Muscle of leg (tissue), 3 donors: ENCODE measurements at regions not wholly inside any gene's neighbourhood (a gene's known extent, or its start where the extent isn't known, plus 50 kb on each side); places are given as distances from the start of the nearest gene placed in this dataset.

Experiments
- DNase-seq: peaks from one replicate; pipeline ENCODE4 v3.0.0; 2013
- H3K27ac ChIP-seq: one replicate; pipeline ENCODE4 v1.5.1; 2013; ENCODE audit warnings: mild to moderate bottlenecking, low read length, control low read depth
- H3K27me3 ChIP-seq: one replicate; pipeline ENCODE4 v1.6.1; 2013; ENCODE audit warnings: low read length; ENCODE audit not compliant: control insufficient read depth, insufficient read depth
- H3K36me3 ChIP-seq: one replicate; pipeline ENCODE4 v1.6.1; 2013; ENCODE audit warnings: low read length; ENCODE audit not compliant: control insufficient read depth, insufficient read depth
- H3K4me1 ChIP-seq: one replicate; pipeline ENCODE4 v1.6.1; 2013; ENCODE audit warnings: low read length; ENCODE audit not compliant: control insufficient read depth, insufficient read depth
- H3K4me3 ChIP-seq: one replicate; pipeline ENCODE4 v1.5.1; 2013; ENCODE audit warnings: low read length, control low read depth
- H3K9me3 ChIP-seq: replicated peaks from 2 replicates; pipeline ENCODE4 v1.6.1; 2013; ENCODE audit warnings: low read depth, low read length; ENCODE audit not compliant: control insufficient read depth
- WGBS: methylation state at CpG from one replicate; pipeline ENCODE4 v1.1.5; 2013; ENCODE audit warnings: missing lambda C conversion rate; ENCODE audit not compliant: insufficient coverage; 5-methylcytosine and 5-hydroxymethylcytosine counted together

DNA sequence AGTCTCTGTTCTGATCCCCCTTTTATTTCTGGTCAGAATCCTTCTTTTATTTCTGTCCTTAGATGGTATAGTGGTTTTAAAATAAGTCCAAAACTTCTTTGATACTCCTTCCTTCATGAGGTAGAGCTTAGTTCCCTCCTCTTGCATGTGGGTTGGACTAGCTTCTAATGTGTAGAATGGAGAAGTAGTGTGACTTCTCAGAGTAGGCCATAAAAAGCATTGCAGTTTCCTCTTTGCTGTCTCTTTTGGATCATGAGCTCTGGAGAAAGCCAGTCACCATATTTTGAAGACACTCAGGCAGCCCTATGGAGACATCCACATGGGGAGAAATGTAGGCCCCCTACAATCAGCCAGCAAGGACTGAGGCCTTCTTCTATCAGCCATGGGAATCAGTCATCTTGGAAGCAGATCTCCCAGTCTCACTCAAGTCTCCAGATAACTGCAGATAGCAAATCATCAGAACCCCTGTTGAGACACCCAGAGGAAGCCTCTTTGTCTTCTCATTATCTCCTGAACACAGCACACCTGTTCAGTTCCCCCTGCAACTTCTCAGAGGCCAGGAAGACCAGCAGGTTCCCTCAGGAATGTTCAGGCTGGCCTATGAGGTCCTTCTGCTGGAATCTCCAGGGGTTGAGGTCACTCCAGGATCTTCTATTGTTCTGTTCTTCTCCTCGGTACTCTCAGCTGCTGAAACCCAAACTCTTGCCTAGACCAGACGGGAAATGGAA is 511.9 kb upstream of the ZMIZ1 start:
- no peaks in the 10 kb centered on the region for H3K9me3 ChIP-seq
- no peak overlapping the region for H3K27ac ChIP-seq
- H3K4me1 ChIP-seq = peaks cover 28% of the 10 kb centered on the region
- peaks cover 4% of the 10 kb centered on the region for H3K27me3 ChIP-seq
- 100% methylated on average over 2 of the region's 2 CpGs for WGBS
- DNase-seq = peak; percentile 47
- no peaks in the 10 kb centered on the region for H3K36me3 ChIP-seq
- no peak overlapping the region for H3K4me3 ChIP-seq

DNA sequence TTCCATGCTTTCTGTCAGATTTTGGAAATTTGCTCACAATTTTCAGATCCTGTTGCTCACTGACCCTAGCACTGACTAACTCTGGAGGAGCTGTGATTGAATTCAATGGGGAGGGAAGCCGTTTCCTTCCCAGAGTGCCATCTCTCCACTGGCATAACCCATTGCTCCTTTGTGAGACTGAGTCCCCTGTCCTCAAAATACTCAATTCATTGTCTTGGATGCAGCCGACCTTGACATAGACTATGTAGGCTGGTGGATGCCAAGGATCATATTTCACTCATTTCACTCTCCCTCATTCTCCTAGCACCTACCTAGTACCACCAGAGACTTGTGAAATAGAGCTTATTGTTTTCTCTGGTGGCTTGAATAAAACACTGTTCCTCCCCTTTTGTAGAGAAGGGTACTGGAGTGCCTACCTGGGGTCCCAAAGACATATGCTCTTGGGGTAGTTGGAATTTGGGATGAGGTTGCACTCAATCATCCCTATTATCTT is 511.3 kb upstream of the ZMIZ1 start:
- no peak overlapping the region for H3K27ac ChIP-seq
- no peak overlapping the region for H3K4me3 ChIP-seq
- H3K4me1 ChIP-seq = peaks cover 22% of the 10 kb centered on the region
- DNase-seq = no peak
- H3K27me3 ChIP-seq = peaks cover 4% of the 10 kb centered on the region
- no peaks in the 10 kb centered on the region for H3K9me3 ChIP-seq
- WGBS = no CpG with 5 or more reads among the region's 2 CpGs
- no peaks in the 10 kb centered on the region for H3K36me3 ChIP-seq

DNA sequence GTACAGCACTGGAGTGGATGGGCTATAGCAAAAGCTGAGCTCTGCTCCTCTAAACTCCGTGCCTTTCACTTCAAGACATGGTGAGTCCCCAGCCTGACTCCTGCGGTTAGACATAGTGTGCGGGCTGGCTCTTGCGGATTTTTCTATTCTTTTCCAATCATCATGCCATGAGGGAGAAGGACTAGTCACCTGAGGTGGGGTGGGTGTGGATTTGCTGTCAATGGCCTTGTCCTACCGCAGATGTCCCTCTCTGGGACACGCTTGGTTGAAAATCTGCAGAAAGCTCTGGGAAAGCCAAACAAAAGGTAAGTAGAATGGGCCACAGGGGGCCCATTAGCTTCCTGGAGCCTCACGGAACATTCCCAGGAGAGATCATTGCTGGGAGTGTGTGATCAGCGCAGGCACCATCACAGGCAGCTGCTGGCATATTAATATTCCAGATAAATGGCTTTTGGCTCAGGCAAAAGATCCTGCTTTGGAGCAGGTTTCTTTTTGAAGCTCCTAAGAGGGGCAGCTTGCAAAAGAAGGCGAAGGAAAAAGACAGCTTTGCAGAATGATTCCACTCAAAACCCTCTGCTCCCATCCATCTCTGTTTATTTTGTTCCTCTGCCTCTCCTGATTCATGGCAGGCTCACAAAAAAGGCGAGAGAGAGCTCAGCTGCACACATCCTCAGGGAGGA is 509.0 kb upstream of the ZMIZ1 start:
- Histone ChIP-seq H3K27ac (no peak overlapping the region), H3K9me3 (no peaks in the 10 kb centered on the region), H3K4me3 (no peak overlapping the region), H3K27me3 (peaks cover 4% of the 10 kb centered on the region), H3K4me1 (peaks cover 25% of the 10 kb centered on the region), H3K36me3 (no peaks in the 10 kb centered on the region)
- peak; percentile 90 for DNase-seq
- 10% methylated on average over 4 of the region's 10 CpGs for WGBS

DNA sequence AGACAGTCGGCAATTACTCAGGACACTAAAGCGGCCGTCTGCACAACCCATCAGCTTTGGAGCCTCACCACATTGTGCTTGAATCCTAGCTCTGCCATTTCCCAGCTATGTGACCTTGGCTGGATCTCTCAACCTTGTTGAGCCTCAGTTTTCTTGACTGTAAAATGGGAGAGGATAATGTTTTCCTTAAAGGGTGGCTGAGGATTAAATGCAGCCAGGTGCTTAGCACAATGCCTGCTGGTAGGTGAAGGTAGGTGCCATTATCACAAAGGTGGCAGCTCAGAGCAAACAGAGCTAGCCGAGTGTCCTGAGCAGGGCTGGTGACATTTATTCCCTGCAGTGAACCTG is 508.5 kb upstream of the ZMIZ1 start:
- Histone ChIP-seq H3K27ac (no peak overlapping the region), H3K4me1 (peaks cover 25% of the 10 kb centered on the region)
- WGBS = 36% methylated on average over 2 of the region's 4 CpGs

DNA sequence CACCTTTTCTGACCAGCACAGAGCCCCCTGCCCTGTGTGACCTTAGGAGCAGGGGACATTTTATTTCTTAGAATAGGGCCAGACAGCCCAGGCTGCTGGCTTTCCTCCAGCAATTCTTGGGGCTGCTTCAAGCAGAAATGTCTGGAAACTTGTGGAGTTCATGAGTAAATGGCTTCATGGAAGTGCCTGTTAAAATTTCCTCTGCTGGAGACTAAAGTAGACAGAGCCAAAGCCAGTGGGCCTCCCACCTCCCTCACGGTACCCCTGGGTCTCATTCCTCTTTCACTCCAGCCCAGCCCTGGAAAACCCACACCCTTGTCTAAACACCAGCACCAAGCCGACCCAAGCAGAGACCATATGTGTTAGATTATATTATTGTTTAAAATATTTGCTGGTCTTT is 505.5 kb upstream of the ZMIZ1 start:
- H3K9me3 ChIP-seq = no peaks in the 10 kb centered on the region
- peak; percentile 91 for DNase-seq

More for the DNA sequence above, 508.5 kb upstream of the ZMIZ1 start:
- no peaks in the 10 kb centered on the region for H3K9me3 ChIP-seq
- peaks cover 4% of the 10 kb centered on the region for H3K27me3 ChIP-seq
- no peak overlapping the region for H3K4me3 ChIP-seq
- no peak for DNase-seq
- no peaks in the 10 kb centered on the region for H3K36me3 ChIP-seq

DNA sequence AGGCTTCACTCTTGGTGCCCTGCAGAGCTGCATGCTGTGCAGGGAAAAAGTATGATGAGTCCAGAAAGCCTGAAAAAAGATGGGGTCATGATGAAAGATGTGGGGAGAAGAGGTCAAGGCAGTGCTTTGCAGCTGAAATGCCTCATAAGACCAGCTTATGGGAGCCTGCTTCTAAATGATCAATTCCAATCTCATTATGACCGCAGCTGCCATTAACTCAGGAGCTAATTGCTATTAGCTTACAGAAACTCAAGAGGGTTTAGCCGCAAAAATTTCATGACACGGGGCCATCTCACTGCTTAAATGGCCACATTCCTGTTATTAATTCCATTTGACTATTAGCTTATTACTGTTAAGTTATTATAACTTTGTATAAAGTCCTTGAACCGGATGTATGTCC is 502.9 kb upstream of the ZMIZ1 start:
- Histone ChIP-seq H3K27ac (no peak overlapping the region), H3K27me3 (no peaks in the 10 kb centered on the region), H3K4me3 (no peak overlapping the region), H3K4me1 (peaks cover 15% of the 10 kb centered on the region), H3K36me3 (no peaks in the 10 kb centered on the region), H3K9me3 (no peaks in the 10 kb centered on the region)
- DNase-seq = no peak
- no CpG with 5 or more reads among the region's 4 CpGs for WGBS

More for the DNA sequence above, 505.5 kb upstream of the ZMIZ1 start:
- no CpG with 5 or more reads among the region's 2 CpGs for WGBS
- H3K27me3 ChIP-seq = peaks cover 4% of the 10 kb centered on the region
- H3K36me3 ChIP-seq = no peaks in the 10 kb centered on the region
- H3K27ac ChIP-seq = peak overlapping the region; percentile 43
- H3K4me1 ChIP-seq = peaks cover 25% of the 10 kb centered on the region
- no peak overlapping the region for H3K4me3 ChIP-seq

DNA sequence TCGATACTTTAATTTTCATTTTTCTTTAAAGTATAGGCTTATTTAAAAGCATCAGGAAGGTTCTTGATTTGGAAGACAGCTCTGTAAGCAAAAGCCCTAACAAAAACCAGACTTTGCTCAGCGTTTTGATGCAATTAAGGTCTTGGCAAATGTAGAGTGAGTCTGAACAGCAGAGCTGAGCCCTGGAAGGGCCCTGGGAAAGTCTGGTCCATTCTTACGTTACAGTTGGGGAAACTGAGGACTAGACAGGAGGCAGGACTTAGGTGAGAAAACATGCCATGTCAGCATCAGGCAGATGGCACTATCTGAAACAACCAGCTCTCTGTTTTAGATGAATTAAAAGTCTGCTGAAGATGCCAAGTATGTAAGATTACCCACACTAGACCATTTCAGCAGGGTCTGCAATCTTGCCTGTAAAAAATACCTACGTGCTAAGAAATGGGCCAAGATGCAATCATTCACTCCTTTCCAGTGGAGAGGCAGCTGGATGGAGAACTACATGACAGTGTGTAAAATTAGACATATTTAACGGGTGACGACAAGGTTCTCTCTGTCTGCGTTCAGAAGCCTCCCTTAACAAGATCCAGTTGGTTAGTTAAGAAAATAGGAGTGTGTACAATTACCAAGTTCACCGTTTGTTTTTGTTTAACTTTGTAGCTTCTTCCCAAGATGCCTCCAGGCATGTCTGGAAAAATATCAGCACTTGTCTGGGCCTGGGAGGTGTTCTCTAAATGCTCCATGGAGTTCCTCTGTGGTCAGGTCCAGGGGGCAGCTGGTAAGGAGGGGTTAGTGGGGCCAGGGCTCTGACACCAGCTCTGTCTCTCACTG is 502.3 kb upstream of the ZMIZ1 start:
- H3K27ac ChIP-seq = no peak overlapping the region
- WGBS = 37% methylated on average over 2 of the region's 8 CpGs
- H3K27me3 ChIP-seq = no peaks in the 10 kb centered on the region
- peaks cover 16% of the 10 kb centered on the region for H3K4me1 ChIP-seq
- no peaks in the 10 kb centered on the region for H3K36me3 ChIP-seq
- no peaks in the 10 kb centered on the region for H3K9me3 ChIP-seq
- no peak overlapping the region for H3K4me3 ChIP-seq
- peak; percentile 60 for DNase-seq

DNA sequence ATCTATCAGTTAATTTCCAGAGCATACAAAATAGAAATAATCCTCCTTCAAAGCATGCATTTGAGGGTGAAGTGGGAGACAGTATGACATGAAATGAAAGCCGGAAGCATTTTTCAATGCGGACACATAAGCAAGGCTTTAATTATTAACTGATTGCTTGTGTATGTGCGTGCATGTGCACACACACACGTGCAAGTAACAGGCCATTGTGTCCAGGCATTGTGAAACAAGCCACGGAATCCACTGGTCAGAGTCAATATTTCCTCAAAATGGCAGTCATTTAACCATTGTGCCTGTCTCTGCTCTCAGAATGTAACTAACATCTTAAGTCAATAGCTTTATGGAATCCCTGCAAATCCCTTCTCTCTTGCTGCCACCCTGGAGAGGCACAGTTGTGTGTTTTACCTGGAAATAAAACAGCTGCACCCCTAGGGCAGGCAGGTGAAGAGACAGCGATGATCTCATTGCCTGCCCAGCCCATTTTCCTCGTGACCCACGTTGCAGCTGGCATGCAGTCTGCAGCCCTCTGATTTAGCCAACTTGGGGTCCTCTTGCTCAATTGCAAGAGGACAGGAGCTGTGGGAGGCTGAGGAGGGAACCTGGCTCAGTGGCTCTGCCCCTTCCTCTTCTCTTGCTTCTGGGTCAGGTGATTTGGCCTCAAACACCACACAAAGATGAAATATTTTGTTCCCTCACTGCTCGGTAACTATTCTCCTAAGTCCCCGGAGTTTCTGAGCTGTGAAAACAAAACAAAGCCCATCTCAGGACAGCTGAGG is 500.9 kb upstream of the ZMIZ1 start:
- peaks cover 4% of the 10 kb centered on the region for H3K27me3 ChIP-seq
- peaks cover 23% of the 10 kb centered on the region for H3K4me1 ChIP-seq
- no peak overlapping the region for H3K27ac ChIP-seq
- WGBS = 87% methylated on average over 4 of the region's 10 CpGs
- H3K4me3 ChIP-seq = no peak overlapping the region
- H3K9me3 ChIP-seq = no peaks in the 10 kb centered on the region
- no peaks in the 10 kb centered on the region for H3K36me3 ChIP-seq
- DNase-seq = no peak

DNA sequence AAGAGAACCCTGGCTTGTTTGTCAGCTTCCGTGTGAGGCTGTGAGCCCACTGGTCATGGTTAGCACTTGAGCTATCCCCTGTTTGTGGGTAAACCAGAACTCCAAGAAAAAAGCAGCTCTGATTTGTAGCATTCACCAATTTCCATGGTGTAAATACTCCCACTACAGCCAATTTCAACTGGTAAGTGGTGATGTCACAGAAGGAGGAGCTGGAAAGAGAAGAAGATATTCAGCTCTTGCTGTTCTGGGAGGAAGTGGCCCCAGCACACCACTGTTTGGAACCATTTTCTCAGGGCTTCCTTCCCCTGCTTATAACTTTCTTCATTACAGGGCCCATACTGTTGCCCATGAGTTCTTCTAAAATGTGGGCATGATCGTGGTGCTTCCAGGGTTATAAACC is 500.1 kb upstream of the ZMIZ1 start:
- WGBS = 100% methylated on average over 1 of the region's 2 CpGs
- no peaks in the 10 kb centered on the region for H3K36me3 ChIP-seq
- DNase-seq = no peak
- peaks cover 17% of the 10 kb centered on the region for H3K4me1 ChIP-seq
- no peaks in the 10 kb centered on the region for H3K9me3 ChIP-seq
- no peak overlapping the region for H3K4me3 ChIP-seq
- H3K27ac ChIP-seq = no peak overlapping the region
- peaks cover 4% of the 10 kb centered on the region for H3K27me3 ChIP-seq
